A673 (cell line): ENCODE measurements at regions not wholly inside any gene's neighbourhood (a gene's known extent, or its start where the extent isn't known, plus 50 kb on each side); places are given as distances from the start of the nearest gene placed in this dataset.

Experiments used
- EZH2 ChIP-seq: fragments of 200-600 bp; sonication (generic); IDR thresholded peaks from 2 replicates; pipeline ENCODE4 v1.6.1; 2017; ENCODE audit warnings: borderline replicate concordance, low read depth, mild to moderate bottlenecking, mixed read lengths, antibody characterized with exemption, low read length; ENCODE audit not compliant: poor library complexity, severe bottlenecking
- TF ChIP-seq, protein P1 (sequence below): fragments of 300-800, 200-600 bp; sonication (generic); conservative IDR thresholded peaks from 2 replicates; pipeline ENCODE4 v1.5.1; 2017; ENCODE audit warnings: low read depth, mild to moderate bottlenecking, antibody characterized with exemption, low read length, moderate library complexity, mixed read lengths

DNA sequence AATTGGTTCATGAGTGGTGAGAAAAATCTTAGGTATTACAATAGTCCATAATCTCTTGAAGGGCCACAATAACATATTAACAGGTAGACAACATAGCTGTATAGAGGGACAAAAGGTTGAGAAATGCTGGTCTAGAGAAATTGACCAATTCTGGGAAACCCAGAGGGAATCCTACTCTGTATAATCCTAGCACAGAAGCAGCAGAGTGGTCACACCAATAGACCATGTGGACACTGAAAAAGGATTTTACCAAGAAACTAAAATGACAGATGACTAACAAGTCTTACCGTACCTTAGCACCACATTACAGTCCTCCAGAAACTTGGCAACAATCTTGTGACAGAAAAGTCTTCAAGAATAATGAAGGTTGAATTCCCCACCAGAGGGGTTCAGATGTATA lies 169.1 kb upstream of the PCDH18 start:
- TF ChIP-seq, protein P1, sequence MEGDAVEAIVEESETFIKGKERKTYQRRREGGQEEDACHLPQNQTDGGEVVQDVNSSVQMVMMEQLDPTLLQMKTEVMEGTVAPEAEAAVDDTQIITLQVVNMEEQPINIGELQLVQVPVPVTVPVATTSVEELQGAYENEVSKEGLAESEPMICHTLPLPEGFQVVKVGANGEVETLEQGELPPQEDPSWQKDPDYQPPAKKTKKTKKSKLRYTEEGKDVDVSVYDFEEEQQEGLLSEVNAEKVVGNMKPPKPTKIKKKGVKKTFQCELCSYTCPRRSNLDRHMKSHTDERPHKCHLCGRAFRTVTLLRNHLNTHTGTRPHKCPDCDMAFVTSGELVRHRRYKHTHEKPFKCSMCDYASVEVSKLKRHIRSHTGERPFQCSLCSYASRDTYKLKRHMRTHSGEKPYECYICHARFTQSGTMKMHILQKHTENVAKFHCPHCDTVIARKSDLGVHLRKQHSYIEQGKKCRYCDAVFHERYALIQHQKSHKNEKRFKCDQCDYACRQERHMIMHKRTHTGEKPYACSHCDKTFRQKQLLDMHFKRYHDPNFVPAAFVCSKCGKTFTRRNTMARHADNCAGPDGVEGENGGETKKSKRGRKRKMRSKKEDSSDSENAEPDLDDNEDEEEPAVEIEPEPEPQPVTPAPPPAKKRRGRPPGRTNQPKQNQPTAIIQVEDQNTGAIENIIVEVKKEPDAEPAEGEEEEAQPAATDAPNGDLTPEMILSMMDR: no peak
- TF ChIP-seq EZH2: no peak
